Mesenchymal stem cell (in vitro differentiated cells and primary cell): ENCODE measurements at regions not wholly inside any gene's neighbourhood (a gene's known extent, or its start where the extent isn't known, plus 50 kb on each side); places are given as distances from the start of the nearest gene placed in this dataset.

Experiments used
- DNase-seq: peaks from one replicate; pipeline ENCODE4 v3.0.0-alpha.2; 2013
- H2AFZ ChIP-seq: one replicate; pipeline ENCODE4 v1.6.1; 2013; ENCODE audit warnings: low read depth, mild to moderate bottlenecking, control low read depth, inconsistent platforms, low read length, moderate library complexity
- H2AK5ac ChIP-seq: 2 replicates; pipeline ENCODE4 v1.6.1; 2013; ENCODE audit warnings: low read length, moderate library complexity, mild to moderate bottlenecking, inconsistent platforms; ENCODE audit not compliant: severe bottlenecking
- H2BK120ac ChIP-seq: one replicate; pipeline ENCODE4 v1.6.1; 2013; ENCODE audit warnings: low read depth, mild to moderate bottlenecking, inconsistent platforms, low read length, moderate library complexity
- H2BK12ac ChIP-seq, 2 experiments: one replicate each; pipeline ENCODE4 v1.6.1; 2013; ENCODE audit warnings: inconsistent platforms in 2 of 2, low read length in 2 of 2, mild to moderate bottlenecking in 2 of 2, moderate library complexity in 2 of 2, control low read depth in 1 of 2
- H2BK15ac ChIP-seq: one replicate; pipeline ENCODE4 v1.6.1; 2013; ENCODE audit warnings: mild to moderate bottlenecking, low read depth, inconsistent platforms; ENCODE audit not compliant: poor library complexity, severe bottlenecking
- H2BK5ac ChIP-seq: 2 replicates; pipeline ENCODE4 v1.6.1; 2013; ENCODE audit warnings: low read depth, mild to moderate bottlenecking, low read length, control low read depth, inconsistent platforms; ENCODE audit not compliant: poor library complexity, severe bottlenecking
- H3K14ac ChIP-seq, 2 experiments: one replicate each; pipeline ENCODE4 v1.6.1; 2013; ENCODE audit warnings: inconsistent platforms in 2 of 2, low read length in 2 of 2, control low read depth in 1 of 2, mild to moderate bottlenecking in 1 of 2, moderate library complexity in 1 of 2
- H3K18ac ChIP-seq, 2 experiments: one replicate each; pipeline ENCODE4 v1.6.1; 2013; ENCODE audit warnings: inconsistent platforms in 2 of 2, low read length in 2 of 2, control low read depth in 1 of 2, low read depth in 1 of 2, mild to moderate bottlenecking in 1 of 2
- H3K23ac ChIP-seq, 2 experiments: one replicate each; pipeline ENCODE4 v1.6.1; 2013; ENCODE audit warnings: inconsistent platforms in 2 of 2, low read length in 2 of 2, mild to moderate bottlenecking in 2 of 2, moderate library complexity in 2 of 2, control low read depth in 1 of 2
- H3K27ac ChIP-seq: 2 replicates; pipeline ENCODE4 v1.5.1; 2013; ENCODE audit warnings: mild to moderate bottlenecking, moderate library complexity, low read length, control low read depth, inconsistent platforms; ENCODE audit not compliant: poor library complexity, severe bottlenecking
- H3K27me3 ChIP-seq, 2 experiments: 2 replicates each; pipeline versions ENCODE4 v1.6.1 to v1.7.0; 2013; ENCODE audit warnings: low read length in 2 of 2, mild to moderate bottlenecking in 2 of 2, moderate library complexity in 2 of 2, control low read depth in 1 of 2, inconsistent platforms in 1 of 2; ENCODE audit not compliant: control insufficient read depth in 1 of 2, insufficient read depth in 1 of 2
- H3K36me3 ChIP-seq, 2 experiments: 2 replicates each; pipeline versions ENCODE4 v1.6.1 to v1.7.0; 2013; ENCODE audit warnings: low read length in 2 of 2, control low read depth in 1 of 2, inconsistent platforms in 1 of 2, low read depth in 1 of 2, mild to moderate bottlenecking in 1 of 2; ENCODE audit not compliant: insufficient read depth in 2 of 2, control insufficient read depth in 1 of 2
- H3K4ac ChIP-seq, 2 experiments: one replicate each; pipeline ENCODE4 v1.6.1; 2013; ENCODE audit warnings: inconsistent platforms in 2 of 2, low read length in 2 of 2, mild to moderate bottlenecking in 2 of 2, moderate library complexity in 2 of 2, control low read depth in 1 of 2, low read depth in 1 of 2
- H3K4me1 ChIP-seq: 2 replicates; pipeline ENCODE4 v1.6.1; 2013; ENCODE audit warnings: low read depth, low read length, control low read depth; ENCODE audit not compliant: control insufficient read depth, insufficient read depth
- H3K4me2 ChIP-seq: 2 replicates; pipeline ENCODE4 v1.6.1; 2013; ENCODE audit warnings: low read length, mild to moderate bottlenecking, inconsistent platforms; ENCODE audit not compliant: poor library complexity, severe bottlenecking
- H3K4me3 ChIP-seq, 2 experiments: 2 replicates each; pipeline versions ENCODE4 v1.5.1 to v1.7.0; 2013; ENCODE audit warnings: low read length in 2 of 2, mild to moderate bottlenecking in 2 of 2, control low read depth in 1 of 2, low read depth in 1 of 2; ENCODE audit not compliant: insufficient read depth in 1 of 2
- H3K79me1 ChIP-seq: replicated peaks from 2 replicates; pipeline ENCODE4 v1.6.1; 2013; ENCODE audit warnings: mild to moderate bottlenecking, control low read depth, low read length, inconsistent platforms; ENCODE audit not compliant: poor library complexity, severe bottlenecking
- H3K9ac ChIP-seq: 2 replicates; pipeline ENCODE4 v1.7.0; 2013; ENCODE audit warnings: mild to moderate bottlenecking, low read length, moderate library complexity
- H3K9me3 ChIP-seq: 2 replicates; pipeline ENCODE4 v1.7.0; 2013; ENCODE audit warnings: mild to moderate bottlenecking, low read length; ENCODE audit not compliant: control insufficient read depth
- H4K8ac ChIP-seq: one replicate; pipeline ENCODE4 v1.6.1; 2013; ENCODE audit warnings: inconsistent platforms, mild to moderate bottlenecking, low read length, moderate library complexity
- H4K91ac ChIP-seq: one replicate; pipeline ENCODE4 v1.6.1; 2013; ENCODE audit warnings: mild to moderate bottlenecking, low read length, inconsistent platforms
- WGBS: methylation state at CpG from one replicate; pipeline ENCODE4 v1.1.7; 2013; ENCODE audit warnings: mixed read lengths; 5-methylcytosine and 5-hydroxymethylcytosine counted together

- Histone ChIP-seq H3K9me3 (peaks cover 6% of the 10 kb centered on the region), H3K27me3 (no peaks in the 10 kb centered on the region), H4K91ac (no peak overlapping the region), H2BK12ac (no peak overlapping the region), H3K14ac (no peak overlapping the region), H2BK120ac (no peak overlapping the region), H2BK15ac (no peak overlapping the region), H3K4ac (no peak overlapping the region), H3K4me2 (no peak overlapping the region), H3K27ac (no peak overlapping the region), H3K4me1 (no peaks in the 10 kb centered on the region), H3K36me3 (no peaks in the 10 kb centered on the region), H2AK5ac (no peak overlapping the region), H4K8ac (no peak overlapping the region), H3K9ac (no peak overlapping the region), H3K18ac (no peak overlapping the region), H3K4me3 (no peak overlapping the region), H2AFZ (no peak overlapping the region), H3K23ac (no peak overlapping the region), H3K79me1 (no peaks in the 10 kb centered on the region), H2BK5ac (no peak overlapping the region)
- 69% methylated on average over 5 of the region's 5 CpGs for WGBS
- DNase-seq = no peak
Observed at GRCh38 chr22:49334449-49334789, 493.3 kb downstream of the BRD1 start.

- no peak overlapping the region for H3K23ac ChIP-seq
- no peak overlapping the region for H4K91ac ChIP-seq
- DNase-seq = no peak
- no peaks in the 10 kb centered on the region for H3K4me1 ChIP-seq
- no peaks in the 10 kb centered on the region for H3K79me1 ChIP-seq
- H3K4me2 ChIP-seq = no peak overlapping the region
- H3K9ac ChIP-seq = no peak overlapping the region
- no peaks in the 10 kb centered on the region for H3K27me3 ChIP-seq
- H2BK5ac ChIP-seq = no peak overlapping the region
- no peak overlapping the region for H3K18ac ChIP-seq
- no peak overlapping the region for H2BK12ac ChIP-seq
- H3K36me3 ChIP-seq = no peaks in the 10 kb centered on the region
- no peak overlapping the region for H4K8ac ChIP-seq
- no peak overlapping the region for H3K4me3 ChIP-seq
- peaks cover 6% of the 10 kb centered on the region for H3K9me3 ChIP-seq
- H3K4ac ChIP-seq = no peak overlapping the region
- H2AK5ac ChIP-seq = no peak overlapping the region
- H2AFZ ChIP-seq = no peak overlapping the region
- no peak overlapping the region for H3K27ac ChIP-seq
- no peak overlapping the region for H2BK15ac ChIP-seq
- no peak overlapping the region for H2BK120ac ChIP-seq
- 90% methylated on average over 21 of the region's 21 CpGs for WGBS
- H3K14ac ChIP-seq = no peak overlapping the region
Observed at GRCh38 chr22:49333206-49333605, 494.5 kb downstream of the BRD1 start.

- Histone ChIP-seq H2BK5ac (no peak overlapping the region), H4K91ac (no peak overlapping the region), H2BK12ac (no peak overlapping the region), H3K18ac (no peak overlapping the region), H3K14ac (no peak overlapping the region), H2BK15ac (no peak overlapping the region), H3K23ac (no peak overlapping the region), H3K4ac (no peak overlapping the region), H3K27me3 (no peaks in the 10 kb centered on the region), H3K9me3 (peaks cover 6% of the 10 kb centered on the region), H2AFZ (no peak overlapping the region), H3K4me3 (no peak overlapping the region), H2AK5ac (no peak overlapping the region), H3K4me2 (no peak overlapping the region), H2BK120ac (no peak overlapping the region), H3K36me3 (no peaks in the 10 kb centered on the region), H3K79me1 (no peaks in the 10 kb centered on the region), H3K9ac (no peak overlapping the region), H4K8ac (no peak overlapping the region), H3K4me1 (no peaks in the 10 kb centered on the region), H3K27ac (no peak overlapping the region)
- DNase-seq = no peak
- WGBS = 81% methylated on average over 10 of the region's 10 CpGs
Observed at GRCh38 chr22:49332691-49333090, 495.0 kb downstream of the BRD1 start.

- no peak for DNase-seq
- 81% methylated on average over 10 of the region's 10 CpGs for WGBS
- Histone ChIP-seq H3K14ac (no peak overlapping the region), H3K4me2 (no peak overlapping the region), H2AFZ (no peak overlapping the region), H3K4ac (no peak overlapping the region), H3K18ac (no peak overlapping the region), H3K9me3 (peaks cover 10% of the 10 kb centered on the region), H3K36me3 (no peaks in the 10 kb centered on the region), H3K9ac (no peak overlapping the region), H3K27me3 (no peaks in the 10 kb centered on the region), H4K8ac (no peak overlapping the region), H3K4me1 (no peaks in the 10 kb centered on the region), H2BK120ac (no peak overlapping the region), H3K27ac (no peak overlapping the region), H3K79me1 (no peaks in the 10 kb centered on the region), H2BK12ac (no peak overlapping the region), H4K91ac (no peak overlapping the region), H2AK5ac (no peak overlapping the region), H3K23ac (no peak overlapping the region), H2BK5ac (no peak overlapping the region), H3K4me3 (no peak overlapping the region), H2BK15ac (no peak overlapping the region)
Observed at GRCh38 chr22:49331878-49332277, 495.8 kb downstream of the BRD1 start.
